H9 (cell line): ENCODE measurements at regions not wholly inside any gene's neighbourhood (a gene's known extent, or its start where the extent isn't known, plus 50 kb on each side); places are given as distances from the start of the nearest gene placed in this dataset.
A peak's percentile ranks its signal among the peaks of the same experiment; 100 is the strongest.

ENCODE experiments used
- DNase-seq: peaks from one replicate; pipeline ENCODE4 v3.0.0-alpha.2; 2017
- H2AFZ ChIP-seq: one replicate; pipeline ENCODE4 v1.6.1; 2013; ENCODE audit warnings: mild to moderate bottlenecking, low read length, control low read depth, moderate library complexity
- H2AK5ac ChIP-seq: 2 replicates; pipeline ENCODE4 v1.6.1; 2013; ENCODE audit warnings: low read length, control low read depth, mixed read lengths; ENCODE audit not compliant: insufficient read length
- H2BK120ac ChIP-seq: one replicate; pipeline ENCODE4 v1.6.1; 2013; ENCODE audit warnings: low read depth, mild to moderate bottlenecking, low read length, control low read depth, inconsistent platforms; ENCODE audit not compliant: poor library complexity, severe bottlenecking
- H2BK12ac ChIP-seq: 2 replicates; pipeline ENCODE4 v1.6.1; 2013; ENCODE audit warnings: low read length, control low read depth, mixed read lengths, low read depth; ENCODE audit not compliant: insufficient read length
- H2BK15ac ChIP-seq: 2 replicates; pipeline ENCODE4 v1.6.1; 2013; ENCODE audit warnings: low read depth, low read length, control low read depth
- H2BK20ac ChIP-seq: one replicate; pipeline ENCODE4 v1.6.1; 2013; ENCODE audit warnings: low read depth, mild to moderate bottlenecking, low read length, control low read depth, inconsistent platforms; ENCODE audit not compliant: poor library complexity, severe bottlenecking
- H2BK5ac ChIP-seq: 2 replicates; pipeline ENCODE4 v1.6.1; 2013; ENCODE audit warnings: low read length, control low read depth, mixed read lengths; ENCODE audit not compliant: insufficient read length
- H3K14ac ChIP-seq: 2 replicates; pipeline ENCODE4 v1.6.1; 2013; ENCODE audit warnings: low read length, control low read depth; ENCODE audit not compliant: insufficient read depth
- H3K18ac ChIP-seq: 2 replicates; pipeline ENCODE4 v1.6.1; 2013; ENCODE audit warnings: low read depth, mild to moderate bottlenecking, mixed read lengths, low read length, control low read depth; ENCODE audit not compliant: insufficient read length
- H3K23ac ChIP-seq: 2 replicates; pipeline ENCODE4 v1.6.1; 2013; ENCODE audit warnings: low read length, control low read depth, mixed read lengths, low read depth; ENCODE audit not compliant: insufficient read length
- H3K23me2 ChIP-seq: 2 replicates; pipeline ENCODE4 v1.6.1; 2013; ENCODE audit warnings: low read depth, mild to moderate bottlenecking, mixed read lengths, low read length, control low read depth; ENCODE audit not compliant: insufficient read length, poor library complexity, severe bottlenecking
- H3K27ac ChIP-seq: 2 replicates; pipeline ENCODE4 v1.5.1; 2013; ENCODE audit warnings: low read length, control low read depth, mixed read lengths, low read depth; ENCODE audit not compliant: insufficient read length
- H3K27me3 ChIP-seq: 2 replicates; pipeline ENCODE4 v1.6.1; 2013; ENCODE audit warnings: low read length, control low read depth, inconsistent platforms; ENCODE audit not compliant: insufficient read depth
- H3K4ac ChIP-seq: 2 replicates; pipeline ENCODE4 v1.6.1; 2013; ENCODE audit warnings: low read depth, mild to moderate bottlenecking, control low read depth, inconsistent platforms, low read length, moderate library complexity
- H3K4me1 ChIP-seq: 2 replicates; pipeline ENCODE4 v1.6.1; 2013; ENCODE audit warnings: low read length, control low read depth, inconsistent platforms; ENCODE audit not compliant: insufficient read depth
- H3K4me2 ChIP-seq: 2 replicates; pipeline ENCODE4 v1.6.1; 2013; ENCODE audit warnings: low read length, control low read depth, mixed read lengths; ENCODE audit not compliant: insufficient read length, insufficient read depth
- H3K56ac ChIP-seq: 2 replicates; pipeline ENCODE4 v1.6.1; 2013; ENCODE audit warnings: low read depth, mild to moderate bottlenecking, mixed read lengths, low read length, control low read depth; ENCODE audit not compliant: insufficient read length
- H3K79me1 ChIP-seq: 2 replicates; pipeline ENCODE4 v1.6.1; 2013; ENCODE audit warnings: low read depth, mild to moderate bottlenecking, moderate library complexity, low read length, control low read depth, inconsistent platforms; ENCODE audit not compliant: insufficient read depth, poor library complexity, severe bottlenecking
- H3K79me2 ChIP-seq: 2 replicates; pipeline ENCODE4 v1.6.1; 2013; ENCODE audit warnings: low read length, control low read depth, inconsistent platforms; ENCODE audit not compliant: insufficient read depth
- H3K9ac ChIP-seq: 2 replicates; pipeline ENCODE4 v1.6.1; 2013; ENCODE audit warnings: low read length, control low read depth, mixed read lengths; ENCODE audit not compliant: insufficient read length; ENCODE audit errors: extremely low read depth
- H3K9me3 ChIP-seq: one replicate; pipeline ENCODE4 v1.6.1; 2013; ENCODE audit warnings: low read depth, low read length, inconsistent platforms; ENCODE audit not compliant: control insufficient read depth
- H3T11ph ChIP-seq: one replicate; pipeline ENCODE4 v1.6.1; 2013; ENCODE audit warnings: mild to moderate bottlenecking, low read length, control low read depth, inconsistent platforms
- H4K20me1 ChIP-seq: one replicate; pipeline ENCODE4 v1.6.1; 2013; ENCODE audit not compliant: control insufficient read depth, insufficient read length, insufficient read depth
- H4K5ac ChIP-seq: 2 replicates; pipeline ENCODE4 v1.6.1; 2013; ENCODE audit warnings: low read depth, mild to moderate bottlenecking, mixed read lengths, low read length, control low read depth; ENCODE audit not compliant: insufficient read length
- H4K8ac ChIP-seq: replicated peaks from 2 replicates; pipeline ENCODE4 v1.6.1; 2013; ENCODE audit warnings: low read length, control low read depth, mixed read lengths, low read depth; ENCODE audit not compliant: insufficient read length
- H4K91ac ChIP-seq: 2 replicates; pipeline ENCODE4 v1.6.1; 2013; ENCODE audit warnings: low read depth, mild to moderate bottlenecking, moderate library complexity, mixed read lengths, low read length, control low read depth; ENCODE audit not compliant: insufficient read length
- H3K27ac Mint-ChIP-seq, 3 experiments: 2 replicates in 2 of 3; 3 replicates in 1 of 3; pipeline ENCODE4 v1.8.0; 2020 to 2021; ENCODE audit warnings: mixed read lengths in 3 of 3, mild to moderate bottlenecking in 1 of 3, moderate library complexity in 1 of 3
- H3K27me3 Mint-ChIP-seq: 2 replicates; pipeline ENCODE4 v1.8.0; 2021; ENCODE audit warnings: low read depth, mild to moderate bottlenecking, moderate library complexity, mixed read lengths
- H3K36me3 Mint-ChIP-seq, 3 experiments: 2 replicates in 2 of 3; 3 replicates in 1 of 3; pipeline ENCODE4 v1.8.0; 2020 to 2021; ENCODE audit warnings: low read depth in 3 of 3, mixed read lengths in 3 of 3; ENCODE audit not compliant: insufficient read depth in 1 of 3
- H3K4me1 Mint-ChIP-seq, 2 experiments: 2 replicates each; pipeline ENCODE4 v1.8.0; 2020; ENCODE audit warnings: mixed read lengths in 2 of 2
- H3K4me3 Mint-ChIP-seq, 2 experiments: 2 replicates in 1 of 2; 3 replicates in 1 of 2; pipeline ENCODE4 v1.8.0; 2020 to 2021; ENCODE audit warnings: mild to moderate bottlenecking in 2 of 2, mixed read lengths in 2 of 2, moderate library complexity in 1 of 2
- H3K9me3 Mint-ChIP-seq, 2 experiments: 2 replicates in 1 of 2; 3 replicates in 1 of 2; pipeline ENCODE4 v1.8.0; 2020; ENCODE audit warnings: mild to moderate bottlenecking in 2 of 2, mixed read lengths in 2 of 2, moderate library complexity in 1 of 2
- CTCF ChIP-seq: fragments of 200-600 bp; sonication (generic); conservative IDR thresholded peaks from 3 replicates; pipeline ENCODE4 v1.8.0; 2021; ENCODE audit warnings: antibody characterized with exemption, mild to moderate bottlenecking
- WGBS: extraction: QIAGEN DNeasy Blood & Tissue Kit; methylation state at CpG from one replicate; pipeline ENCODE4 v1.1.7; 2013; ENCODE audit warnings: missing lambda C conversion rate, low lambda C conversion rate, mixed read lengths; ENCODE audit not compliant: insufficient read length; ENCODE audit errors: extremely low coverage; 5-methylcytosine and 5-hydroxymethylcytosine counted together

- H3K27ac Mint-ChIP-seq: no peak overlapping the region
- no peaks in the 10 kb centered on the region for H3K27me3 Mint-ChIP-seq
- Histone ChIP-seq H4K91ac (no peak overlapping the region), H2BK15ac (no peak overlapping the region), H3K18ac (no peak overlapping the region), H2BK12ac (no peak overlapping the region), H3K23me2 (no peaks in the 10 kb centered on the region), H3K27ac (no peak overlapping the region), H3K4me2 (no peak overlapping the region), H4K8ac (no peak overlapping the region), H4K5ac (no peak overlapping the region), H3K14ac (no peak overlapping the region), H3K4ac (no peak overlapping the region), H3T11ph (no peak overlapping the region), H2BK5ac (no peak overlapping the region), H2BK20ac (no peak overlapping the region), H3K4me1 (no peaks in the 10 kb centered on the region), H3K9ac (no peak overlapping the region), H3K79me1 (no peaks in the 10 kb centered on the region), H2AK5ac (no peak overlapping the region), H3K23ac (no peak overlapping the region), H4K20me1 (no peaks in the 10 kb centered on the region), H3K79me2 (no peaks in the 10 kb centered on the region), H3K9me3 (no peaks in the 10 kb centered on the region), H3K27me3 (no peaks in the 10 kb centered on the region), H3K56ac (no peak overlapping the region), H2AFZ (no peak overlapping the region), H2BK120ac (no peak overlapping the region)
- H3K9me3 Mint-ChIP-seq: peaks cover 17 to 20% of the 10 kb centered on the region in 2 experiments
- peak; percentile 39; the same call in 2 of the 3 replicates for TF ChIP-seq CTCF
- peak; percentile 91 for DNase-seq
- H3K4me1 Mint-ChIP-seq: peaks cover 2 to 5% of the 10 kb centered on the region in 2 experiments; a peak in 3 of 4 replicates
- no CpG with 5 or more reads among the region's 11 CpGs for WGBS
- peaks cover 12 to 14% (median 12%) of the 10 kb centered on the region in 3 experiments; a peak in 5 of 7 replicates for H3K36me3 Mint-ChIP-seq
- no peak overlapping the region for H3K4me3 Mint-ChIP-seq
These were observed 65.2 kb upstream of the MARK1 start for GRCh38 chr1:220462752-220463151.
